Neuronal stem cell (in vitro differentiated cells): ENCODE measurements at regions not wholly inside any gene's neighbourhood (a gene's known extent, or its start where the extent isn't known, plus 50 kb on each side); places are given as distances from the start of the nearest gene placed in this dataset.

Experiments used
- DNase-seq: peaks from one replicate; pipeline ENCODE4 v3.0.0-alpha.2; 2013; ENCODE audit warnings: low spot score
- H2AFZ ChIP-seq: one replicate; pipeline ENCODE4 v1.6.1; 2013; ENCODE audit warnings: mild to moderate bottlenecking, low read length, inconsistent platforms
- H2AK5ac ChIP-seq: 2 replicates; pipeline ENCODE4 v1.6.1; 2013; ENCODE audit warnings: low read depth, mild to moderate bottlenecking, inconsistent platforms, low read length, moderate library complexity, mixed read lengths
- H2BK120ac ChIP-seq: 2 replicates; pipeline ENCODE4 v1.6.1; 2013; ENCODE audit warnings: low read depth, mild to moderate bottlenecking, inconsistent platforms, low read length, moderate library complexity, mixed read lengths
- H2BK12ac ChIP-seq: one replicate; pipeline ENCODE4 v1.6.1; 2013; ENCODE audit warnings: low read length, inconsistent platforms
- H2BK15ac ChIP-seq: 2 replicates; pipeline ENCODE4 v1.6.1; 2013; ENCODE audit warnings: mild to moderate bottlenecking, low read length, inconsistent platforms, mixed read lengths
- H2BK5ac ChIP-seq: one replicate; pipeline ENCODE4 v1.6.1; 2013; ENCODE audit warnings: inconsistent platforms, mild to moderate bottlenecking, low read length, moderate library complexity
- H3K14ac ChIP-seq: one replicate; pipeline ENCODE4 v1.6.1; 2013; ENCODE audit warnings: low read length, inconsistent platforms
- H3K18ac ChIP-seq: 2 replicates; pipeline ENCODE4 v1.6.1; 2013; ENCODE audit warnings: low read length, inconsistent platforms
- H3K23ac ChIP-seq: 2 replicates; pipeline ENCODE4 v1.6.1; 2013; ENCODE audit warnings: low read depth, mild to moderate bottlenecking, mixed read lengths, low read length, inconsistent platforms; ENCODE audit not compliant: poor library complexity
- H3K27ac ChIP-seq: replicated peaks from 3 replicates; pipeline ENCODE4 v1.5.1; 2013; ENCODE audit warnings: low read length, inconsistent platforms
- H3K27me3 ChIP-seq, 3 experiments: 2 replicates each; pipeline ENCODE4 v1.6.1; 2013; ENCODE audit warnings: low read length in 3 of 3, mild to moderate bottlenecking in 2 of 3, inconsistent platforms in 1 of 3, low read depth in 1 of 3, mixed read lengths in 1 of 3, moderate library complexity in 1 of 3; ENCODE audit not compliant: control insufficient read depth in 3 of 3, insufficient read depth in 3 of 3
- H3K36me3 ChIP-seq, 2 donors: replicated peaks in 1 of 2; 2 replicates each; pipeline ENCODE4 v1.6.1; 2013; ENCODE audit warnings: low read length in 2 of 2; ENCODE audit not compliant: control insufficient read depth in 2 of 2, insufficient read depth in 2 of 2
- H3K4ac ChIP-seq: 2 replicates; pipeline ENCODE4 v1.6.1; 2013; ENCODE audit warnings: inconsistent platforms, mild to moderate bottlenecking, low read length, moderate library complexity
- H3K4me1 ChIP-seq, 2 donors: 1 replicate in 1 of 2; 2 replicates in 1 of 2; pipeline ENCODE4 v1.6.1; 2013; ENCODE audit warnings: low read length in 2 of 2, low read depth in 1 of 2; ENCODE audit not compliant: control insufficient read depth in 2 of 2, insufficient read depth in 1 of 2
- H3K4me2 ChIP-seq: one replicate; pipeline ENCODE4 v1.6.1; 2013; ENCODE audit warnings: mild to moderate bottlenecking, low read length, inconsistent platforms; ENCODE audit not compliant: insufficient read depth, poor library complexity, severe bottlenecking
- H3K4me3 ChIP-seq, 2 donors: 2 replicates each; pipeline ENCODE4 v1.5.1; 2013; ENCODE audit warnings: low read length in 2 of 2, mild to moderate bottlenecking in 2 of 2, inconsistent platforms in 1 of 2, moderate library complexity in 1 of 2
- H3K79me1 ChIP-seq: one replicate; pipeline ENCODE4 v1.6.1; 2013; ENCODE audit warnings: low read depth, mild to moderate bottlenecking, inconsistent platforms, low read length, moderate library complexity
- H3K9ac ChIP-seq: one replicate; pipeline ENCODE4 v1.6.1; 2013; ENCODE audit warnings: mild to moderate bottlenecking, low read depth, low read length, inconsistent platforms; ENCODE audit not compliant: poor library complexity
- H3K9me3 ChIP-seq, 2 donors: replicated peaks in 1 of 2; 2 replicates each; pipeline versions ENCODE3 to v1.6.1; 2013; ENCODE audit warnings: low read length in 2 of 2, mild to moderate bottlenecking in 2 of 2, inconsistent platforms in 1 of 2, low read depth in 1 of 2, mixed read lengths in 1 of 2, moderate library complexity in 1 of 2; ENCODE audit not compliant: control insufficient read depth in 2 of 2, insufficient read depth in 1 of 2
- H4K8ac ChIP-seq: one replicate; pipeline ENCODE4 v1.6.1; 2013; ENCODE audit warnings: low read depth, mild to moderate bottlenecking, inconsistent platforms, low read length, moderate library complexity
- H4K91ac ChIP-seq: one replicate; pipeline ENCODE4 v1.6.1; 2013; ENCODE audit warnings: low read length, low read depth, mild to moderate bottlenecking, inconsistent platforms; ENCODE audit not compliant: poor library complexity
- WGBS, 2 donors: extraction: QIAGEN DNeasy Blood & Tissue Kit; methylation state at CpG; one replicate each; pipeline ENCODE4 v1.1.7; 2013; ENCODE audit warnings: missing lambda C conversion rate in 2 of 2, mixed read lengths in 1 of 2; ENCODE audit not compliant: insufficient read length in 2 of 2, insufficient replicate concordance in 1 of 2; ENCODE audit errors: extremely low coverage in 2 of 2; 5-methylcytosine and 5-hydroxymethylcytosine counted together

- no peaks in the 10 kb centered on the region for H3K36me3 ChIP-seq
These were observed 837.9 kb downstream of the OTOL1 start for GRCh38 chr3:162334537-162334936.

GRCh38 chr3:162337630-162338029, 841.0 kb downstream of the OTOL1 start:
- H3K27me3 ChIP-seq = no peaks in the 10 kb centered on the region
- H3K79me1 ChIP-seq = no peaks in the 10 kb centered on the region
- H4K8ac ChIP-seq = no peak overlapping the region
- no peak overlapping the region for H2BK5ac ChIP-seq
- no peak overlapping the region for H2AFZ ChIP-seq
- no peak overlapping the region for H3K4me2 ChIP-seq
- H2BK12ac ChIP-seq = no peak overlapping the region
- no peak overlapping the region for H3K27ac ChIP-seq
- H3K4me3 ChIP-seq = no peak overlapping the region
- H2BK120ac ChIP-seq = no peak overlapping the region
- no peak for DNase-seq
- no peak overlapping the region for H3K23ac ChIP-seq
- no peak overlapping the region for H4K91ac ChIP-seq
- H3K9ac ChIP-seq = no peak overlapping the region
- H3K9me3 ChIP-seq = peaks cover 3 to 6% of the 10 kb centered on the region in 2 donors
- no peak overlapping the region for H2BK15ac ChIP-seq
- H3K36me3 ChIP-seq = no peaks in the 10 kb centered on the region
- H3K4me1 ChIP-seq = no peaks in the 10 kb centered on the region
- no peak overlapping the region for H3K4ac ChIP-seq
- no peak overlapping the region for H3K18ac ChIP-seq
- no CpG with 5 or more reads among the region's 1 CpG for WGBS, 2 donors
- H2AK5ac ChIP-seq = no peak overlapping the region
- H3K14ac ChIP-seq = no peak overlapping the region

More at GRCh38 chr3:162334537-162334936, 837.9 kb downstream of the OTOL1 start:
- WGBS, 2 donors = no CpG with 5 or more reads among the region's 3 CpGs
- Histone ChIP-seq H3K4me2 (no peak overlapping the region), H2BK5ac (no peak overlapping the region), H3K9ac (no peak overlapping the region), H3K18ac (no peak overlapping the region), H3K9me3 (peaks cover 3 to 6% of the 10 kb centered on the region in 2 donors), H2BK120ac (no peak overlapping the region), H2AFZ (no peak overlapping the region), H3K4me3 (no peak overlapping the region), H3K4ac (no peak overlapping the region), H4K91ac (no peak overlapping the region), H3K4me1 (no peaks in the 10 kb centered on the region), H3K23ac (no peak overlapping the region), H3K79me1 (no peaks in the 10 kb centered on the region), H4K8ac (no peak overlapping the region), H2AK5ac (no peak overlapping the region), H2BK15ac (no peak overlapping the region), H3K14ac (no peak overlapping the region), H3K27me3 (no peaks in the 10 kb centered on the region), H2BK12ac (no peak overlapping the region), H3K27ac (no peak overlapping the region)
- no peak for DNase-seq

- Histone ChIP-seq H2BK12ac (no peak overlapping the region), H3K9me3 (peaks cover 3 to 6% of the 10 kb centered on the region in 2 donors), H3K4me3 (no peak overlapping the region), H3K36me3 (no peaks in the 10 kb centered on the region), H4K8ac (no peak overlapping the region), H2BK15ac (no peak overlapping the region), H2BK5ac (no peak overlapping the region), H3K9ac (no peak overlapping the region), H2AFZ (no peak overlapping the region), H3K4me2 (no peak overlapping the region), H2AK5ac (no peak overlapping the region), H4K91ac (no peak overlapping the region), H3K27ac (no peak overlapping the region), H3K27me3 (no peaks in the 10 kb centered on the region), H3K18ac (no peak overlapping the region), H3K79me1 (no peaks in the 10 kb centered on the region), H3K4ac (no peak overlapping the region), H2BK120ac (no peak overlapping the region), H3K14ac (no peak overlapping the region), H3K23ac (no peak overlapping the region), H3K4me1 (no peaks in the 10 kb centered on the region)
- DNase-seq = no peak
These were observed 841.9 kb downstream of the OTOL1 start for GRCh38 chr3:162338514-162338913.

GRCh38 chr3:162348912-162349311, 852.3 kb downstream of the OTOL1 start:
- no peak overlapping the region for H2BK12ac ChIP-seq
- H3K23ac ChIP-seq = no peak overlapping the region
- no peaks in the 10 kb centered on the region for H3K36me3 ChIP-seq
- no peak overlapping the region for H3K27ac ChIP-seq
- no peak overlapping the region for H3K9ac ChIP-seq
- H3K27me3 ChIP-seq = no peaks in the 10 kb centered on the region
- H3K4me1 ChIP-seq = no peaks in the 10 kb centered on the region
- H3K4me3 ChIP-seq = no peak overlapping the region
- H2BK5ac ChIP-seq = no peak overlapping the region
- H2AK5ac ChIP-seq = no peak overlapping the region
- H3K4me2 ChIP-seq = no peak overlapping the region
- H3K79me1 ChIP-seq = no peaks in the 10 kb centered on the region
- no peak overlapping the region for H2BK15ac ChIP-seq
- H2AFZ ChIP-seq = peak overlapping the region; percentile 26
- DNase-seq = no peak
- WGBS, 2 donors = no CpG with 5 or more reads among the region's 2 CpGs
- H3K9me3 ChIP-seq = no peaks in the 10 kb centered on the region
- H3K18ac ChIP-seq = no peak overlapping the region
- H3K14ac ChIP-seq = no peak overlapping the region
- H4K8ac ChIP-seq = no peak overlapping the region
- no peak overlapping the region for H4K91ac ChIP-seq
- no peak overlapping the region for H3K4ac ChIP-seq
- no peak overlapping the region for H2BK120ac ChIP-seq
